Ascending aorta (tissue), 2 donors: ENCODE measurements at regions not wholly inside any gene's neighbourhood (a gene's known extent, or its start where the extent isn't known, plus 50 kb on each side); places are given as distances from the start of the nearest gene placed in this dataset.
A peak's percentile ranks its signal among the peaks of the same experiment; 100 is the strongest.

Experiments used
- DNase-seq, 2 donors: peaks; one replicate each; pipeline ENCODE4 v3.0.0-alpha.2; 2019; ENCODE audit warnings: low spot score in 2 of 2
- H3K27ac ChIP-seq, 2 donors: fragments of 200-600 bp; sonication (generic); one replicate each; pipeline ENCODE4 v1.5.1; 2016 to 2017; ENCODE audit warnings: mild to moderate bottlenecking in 1 of 2
- H3K27me3 ChIP-seq: fragments of 200-600 bp; sonication (generic); one replicate; pipeline ENCODE4 v1.5.1; 2017
- H3K36me3 ChIP-seq, 2 donors: fragments of 200-600 bp; sonication (generic); one replicate each; pipeline ENCODE4 v1.5.1; 2016
- H3K4me1 ChIP-seq, 2 donors: fragments of 200-600 bp; sonication (generic); one replicate each; pipeline ENCODE4 v1.5.1; 2016 to 2017; ENCODE audit warnings: mild to moderate bottlenecking in 1 of 2
- H3K4me3 ChIP-seq, 2 donors: fragments of 200-600 bp; sonication (generic); one replicate each; pipeline ENCODE4 v1.5.1; 2016 to 2017; ENCODE audit warnings: mild to moderate bottlenecking in 1 of 2
- H3K9me3 ChIP-seq, 2 donors: fragments of 200-600 bp; sonication (generic); one replicate each; pipeline ENCODE4 v1.5.1; 2016
- intact Hi-C: fragments of 100-400 bp; cut with DNase I; formaldehyde crosslinking; loops from one replicate; pipeline ENCODE4 v1.15.1; 2023
- TF ChIP-seq, protein P1 (sequence below), 3 experiments: fragments of 200-600 bp in 2 of 3; fragments of 450-650 bp in 1 of 3; sonication (generic) in 2 of 3; IDR thresholded peaks; one replicate each; pipeline ENCODE4 v1.5.1; 2016 to 2019; ENCODE audit warnings: antibody characterized with exemption in 3 of 3, mild to moderate bottlenecking in 1 of 3, moderate library complexity in 1 of 3

DNA sequence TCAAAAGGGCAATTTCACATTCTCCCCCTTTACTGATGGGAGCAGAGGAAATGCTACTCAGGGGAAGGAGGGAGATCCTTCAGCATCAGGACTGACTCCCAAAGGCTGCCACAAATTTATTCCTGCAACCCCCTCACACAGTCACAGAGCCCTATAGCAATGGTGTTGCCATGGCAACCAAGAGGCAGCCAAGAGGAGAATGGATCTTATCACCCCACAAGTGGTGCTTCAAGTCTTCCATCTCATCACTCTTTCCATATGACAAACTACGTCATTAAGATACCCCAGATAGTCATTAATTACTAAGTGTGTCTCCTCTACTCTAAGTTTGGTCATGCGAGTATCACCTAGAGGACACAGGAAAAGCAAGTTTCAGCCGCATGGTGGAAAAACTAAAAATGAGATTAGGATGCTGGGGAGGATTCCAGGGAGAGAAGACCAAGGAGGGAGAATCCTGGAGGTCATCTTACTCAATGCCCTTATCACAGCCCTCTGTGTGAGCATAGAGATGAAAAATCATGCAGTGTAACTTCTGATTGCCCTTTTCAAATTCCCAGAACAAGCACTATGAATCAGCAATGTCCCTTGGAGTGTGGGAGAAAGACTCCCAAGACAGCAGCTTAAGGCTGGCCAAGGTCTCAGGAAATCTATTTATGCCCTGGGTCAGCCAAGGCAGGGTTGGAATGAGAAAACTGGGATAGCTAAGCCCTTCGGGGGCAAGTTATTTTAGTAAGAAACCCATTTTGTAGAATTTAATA lies 885.7 kb upstream of the KLHL29 start:
- TF ChIP-seq, protein P1, sequence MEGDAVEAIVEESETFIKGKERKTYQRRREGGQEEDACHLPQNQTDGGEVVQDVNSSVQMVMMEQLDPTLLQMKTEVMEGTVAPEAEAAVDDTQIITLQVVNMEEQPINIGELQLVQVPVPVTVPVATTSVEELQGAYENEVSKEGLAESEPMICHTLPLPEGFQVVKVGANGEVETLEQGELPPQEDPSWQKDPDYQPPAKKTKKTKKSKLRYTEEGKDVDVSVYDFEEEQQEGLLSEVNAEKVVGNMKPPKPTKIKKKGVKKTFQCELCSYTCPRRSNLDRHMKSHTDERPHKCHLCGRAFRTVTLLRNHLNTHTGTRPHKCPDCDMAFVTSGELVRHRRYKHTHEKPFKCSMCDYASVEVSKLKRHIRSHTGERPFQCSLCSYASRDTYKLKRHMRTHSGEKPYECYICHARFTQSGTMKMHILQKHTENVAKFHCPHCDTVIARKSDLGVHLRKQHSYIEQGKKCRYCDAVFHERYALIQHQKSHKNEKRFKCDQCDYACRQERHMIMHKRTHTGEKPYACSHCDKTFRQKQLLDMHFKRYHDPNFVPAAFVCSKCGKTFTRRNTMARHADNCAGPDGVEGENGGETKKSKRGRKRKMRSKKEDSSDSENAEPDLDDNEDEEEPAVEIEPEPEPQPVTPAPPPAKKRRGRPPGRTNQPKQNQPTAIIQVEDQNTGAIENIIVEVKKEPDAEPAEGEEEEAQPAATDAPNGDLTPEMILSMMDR (IDR thresholded peaks at IDR 0.05) = no peak
- H3K36me3 ChIP-seq = no peaks in the 10 kb centered on the region
- H3K4me3 ChIP-seq = no peak overlapping the region
- peaks cover 13 to 19% of the 10 kb centered on the region in 2 donors for H3K4me1 ChIP-seq
- peak overlapping the region; percentile 31 to 75 for H3K27ac ChIP-seq
- H3K9me3 ChIP-seq = no peaks in the 10 kb centered on the region
- DNase-seq = peak in 1 of 2 donors; percentile 85
- intact Hi-C loops = loop anchor here (10.0 kb wide), 1 partner anchor 1454 kb away; the partner anchor contains the start of gene APOB
- H3K27me3 ChIP-seq = no peaks in the 10 kb centered on the region

GRCh38 chr2:22500555-22500935 lies 884.4 kb upstream of the KLHL29 start:
- Histone ChIP-seq H3K36me3 (no peaks in the 10 kb centered on the region), H3K4me3 (no peak overlapping the region), H3K27me3 (no peaks in the 10 kb centered on the region), H3K27ac (peak overlapping the region; percentile 60 to 75), H3K4me1 (peaks cover 13 to 19% of the 10 kb centered on the region in 2 donors), H3K9me3 (no peaks in the 10 kb centered on the region)
- no peak for DNase-seq
- intact Hi-C loops = loop anchor here (10.0 kb wide), 1 partner anchor 416 kb away; no protein-coding TSS in a partner anchor
- TF ChIP-seq, protein P1 (IDR thresholded peaks at IDR 0.05) = no peak

DNA sequence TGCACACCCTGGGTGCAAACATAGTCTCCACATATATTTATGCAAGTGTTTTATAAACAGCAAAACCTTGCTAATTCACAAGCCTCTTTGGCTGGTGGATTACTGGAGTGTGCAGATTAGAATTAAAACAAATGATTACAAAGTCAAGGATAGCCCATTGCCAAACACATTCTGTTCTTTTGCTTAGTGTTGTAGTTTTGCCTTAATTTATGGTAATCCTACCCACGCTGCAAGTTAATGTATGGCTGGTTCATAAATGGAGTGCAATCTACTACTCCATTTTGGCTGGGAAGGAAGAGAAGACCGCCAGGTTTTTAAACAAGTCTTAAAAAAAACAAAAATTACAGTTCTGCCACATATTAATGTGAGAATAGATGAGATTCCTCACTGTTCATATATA lies 883.1 kb upstream of the KLHL29 start:
- peaks cover 13 to 18% of the 10 kb centered on the region in 2 donors for H3K4me1 ChIP-seq
- H3K9me3 ChIP-seq = no peaks in the 10 kb centered on the region
- no peak overlapping the region for H3K27ac ChIP-seq
- H3K4me3 ChIP-seq = no peak overlapping the region
- intact Hi-C loops = loop anchor here (10.0 kb wide), 1 partner anchor 417 kb away; no protein-coding TSS in a partner anchor
- H3K27me3 ChIP-seq = no peaks in the 10 kb centered on the region
- DNase-seq = no peak
- TF ChIP-seq, protein P1 (IDR thresholded peaks at IDR 0.05) = no peak
- no peaks in the 10 kb centered on the region for H3K36me3 ChIP-seq

- Histone ChIP-seq H3K36me3 (no peaks in the 10 kb centered on the region), H3K4me1 (no peaks in the 10 kb centered on the region), H3K9me3 (no peaks in the 10 kb centered on the region), H3K4me3 (no peak overlapping the region), H3K27ac (no peak overlapping the region), H3K27me3 (no peaks in the 10 kb centered on the region)
- no peak for DNase-seq
- TF ChIP-seq, protein P1 (IDR thresholded peaks at IDR 0.05) = no peak
- intact Hi-C loops = no loop called here
Measured at GRCh38 chr2:22513563-22513962, 871.4 kb upstream of the KLHL29 start.

DNA sequence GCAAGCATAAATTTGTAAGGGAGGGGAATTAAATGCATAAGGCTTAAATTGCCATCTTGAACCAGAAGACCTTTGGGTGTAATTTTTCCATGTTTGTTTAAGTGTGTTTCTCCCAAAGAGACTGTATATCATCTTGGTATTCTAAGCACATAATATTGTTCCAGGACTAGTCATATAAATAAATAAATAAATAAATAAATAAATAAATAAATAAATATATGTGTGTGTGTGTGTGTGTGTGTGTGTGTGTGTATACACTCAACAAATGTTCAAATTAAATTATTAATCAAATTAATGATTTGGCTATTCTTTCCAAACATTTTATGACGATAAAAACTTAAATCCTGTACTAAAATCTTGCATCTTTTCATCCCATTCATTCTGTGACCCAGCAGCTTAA lies 867.8 kb upstream of the KLHL29 start:
- TF ChIP-seq, protein P1 (IDR thresholded peaks at IDR 0.05) = no peak
- Histone ChIP-seq H3K36me3 (no peaks in the 10 kb centered on the region), H3K27ac (no peak overlapping the region), H3K4me1 (no peaks in the 10 kb centered on the region), H3K4me3 (no peak overlapping the region), H3K9me3 (no peaks in the 10 kb centered on the region), H3K27me3 (no peaks in the 10 kb centered on the region)
- no peak for DNase-seq
- intact Hi-C loops = no loop called here
